ENCODE measurements at regions not wholly inside any gene's neighbourhood (a gene's known extent, or its start where the extent isn't known, plus 50 kb on each side); places are given as distances from the start of the nearest gene placed in this dataset.

DNA sequence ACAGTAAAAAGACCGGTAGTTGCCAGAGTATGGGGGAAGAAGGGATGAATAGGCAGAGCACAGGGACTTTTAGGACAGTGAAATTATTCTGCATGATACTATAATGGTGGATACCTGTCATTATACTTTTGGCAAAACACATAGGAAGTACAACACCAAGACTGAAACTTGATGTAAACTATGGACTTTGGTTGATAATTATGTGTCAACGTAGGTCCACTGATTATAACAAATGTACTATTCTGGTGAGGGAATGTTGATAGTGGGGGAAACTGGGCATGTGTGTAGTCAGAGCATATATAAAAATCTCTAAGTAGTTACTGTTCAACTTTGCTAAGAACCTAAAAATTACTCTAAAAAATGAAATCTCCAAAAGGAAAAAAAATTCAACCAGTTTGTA is 629.7 kb downstream of the CCDC85A start:
- TF ChIP-seq, protein P1, sequence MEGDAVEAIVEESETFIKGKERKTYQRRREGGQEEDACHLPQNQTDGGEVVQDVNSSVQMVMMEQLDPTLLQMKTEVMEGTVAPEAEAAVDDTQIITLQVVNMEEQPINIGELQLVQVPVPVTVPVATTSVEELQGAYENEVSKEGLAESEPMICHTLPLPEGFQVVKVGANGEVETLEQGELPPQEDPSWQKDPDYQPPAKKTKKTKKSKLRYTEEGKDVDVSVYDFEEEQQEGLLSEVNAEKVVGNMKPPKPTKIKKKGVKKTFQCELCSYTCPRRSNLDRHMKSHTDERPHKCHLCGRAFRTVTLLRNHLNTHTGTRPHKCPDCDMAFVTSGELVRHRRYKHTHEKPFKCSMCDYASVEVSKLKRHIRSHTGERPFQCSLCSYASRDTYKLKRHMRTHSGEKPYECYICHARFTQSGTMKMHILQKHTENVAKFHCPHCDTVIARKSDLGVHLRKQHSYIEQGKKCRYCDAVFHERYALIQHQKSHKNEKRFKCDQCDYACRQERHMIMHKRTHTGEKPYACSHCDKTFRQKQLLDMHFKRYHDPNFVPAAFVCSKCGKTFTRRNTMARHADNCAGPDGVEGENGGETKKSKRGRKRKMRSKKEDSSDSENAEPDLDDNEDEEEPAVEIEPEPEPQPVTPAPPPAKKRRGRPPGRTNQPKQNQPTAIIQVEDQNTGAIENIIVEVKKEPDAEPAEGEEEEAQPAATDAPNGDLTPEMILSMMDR (IDR thresholded peaks at IDR 0.05): no peak
- TF ChIP-seq MXI1 (IDR thresholded peaks at IDR 0.05; ENCODE audit: low read depth, low read length): no peak
- TF ChIP-seq CHD2 (IDR thresholded peaks at IDR 0.05; ENCODE audit: low read length, partially characterized antibody): no peak
- TF ChIP-seq, protein P2, sequence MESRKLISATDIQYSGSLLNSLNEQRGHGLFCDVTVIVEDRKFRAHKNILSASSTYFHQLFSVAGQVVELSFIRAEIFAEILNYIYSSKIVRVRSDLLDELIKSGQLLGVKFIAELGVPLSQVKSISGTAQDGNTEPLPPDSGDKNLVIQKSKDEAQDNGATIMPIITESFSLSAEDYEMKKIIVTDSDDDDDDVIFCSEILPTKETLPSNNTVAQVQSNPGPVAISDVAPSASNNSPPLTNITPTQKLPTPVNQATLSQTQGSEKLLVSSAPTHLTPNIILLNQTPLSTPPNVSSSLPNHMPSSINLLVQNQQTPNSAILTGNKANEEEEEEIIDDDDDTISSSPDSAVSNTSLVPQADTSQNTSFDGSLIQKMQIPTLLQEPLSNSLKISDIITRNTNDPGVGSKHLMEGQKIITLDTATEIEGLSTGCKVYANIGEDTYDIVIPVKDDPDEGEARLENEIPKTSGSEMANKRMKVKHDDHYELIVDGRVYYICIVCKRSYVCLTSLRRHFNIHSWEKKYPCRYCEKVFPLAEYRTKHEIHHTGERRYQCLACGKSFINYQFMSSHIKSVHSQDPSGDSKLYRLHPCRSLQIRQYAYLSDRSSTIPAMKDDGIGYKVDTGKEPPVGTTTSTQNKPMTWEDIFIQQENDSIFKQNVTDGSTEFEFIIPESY (IDR thresholded peaks at IDR 0.05; ENCODE audit: borderline replicate concordance, low read depth): no peak
- TF ChIP-seq RAD21 (IDR thresholded peaks at IDR 0.05; ENCODE audit: low read length): no peak
- TF ChIP-seq EZH2phosphoT487 (IDR thresholded peaks at IDR 0.05; ENCODE audit: borderline replicate concordance, low read depth): no peak
- TF ChIP-seq, protein P3, sequence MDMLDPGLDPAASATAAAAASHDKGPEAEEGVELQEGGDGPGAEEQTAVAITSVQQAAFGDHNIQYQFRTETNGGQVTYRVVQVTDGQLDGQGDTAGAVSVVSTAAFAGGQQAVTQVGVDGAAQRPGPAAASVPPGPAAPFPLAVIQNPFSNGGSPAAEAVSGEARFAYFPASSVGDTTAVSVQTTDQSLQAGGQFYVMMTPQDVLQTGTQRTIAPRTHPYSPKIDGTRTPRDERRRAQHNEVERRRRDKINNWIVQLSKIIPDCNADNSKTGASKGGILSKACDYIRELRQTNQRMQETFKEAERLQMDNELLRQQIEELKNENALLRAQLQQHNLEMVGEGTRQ (IDR thresholded peaks at IDR 0.05; ENCODE audit: borderline replicate concordance, low read depth, low read length): no peak
- no peak for TF ChIP-seq JUND (IDR thresholded peaks at IDR 0.05)
- no peak for TF ChIP-seq TCF12 (IDR thresholded peaks at IDR 0.05)
- no peak for TF ChIP-seq POLR2AphosphoS5 (IDR thresholded peaks at IDR 0.05; ENCODE audit: low read depth, low read length)
- TF ChIP-seq, protein P4, sequence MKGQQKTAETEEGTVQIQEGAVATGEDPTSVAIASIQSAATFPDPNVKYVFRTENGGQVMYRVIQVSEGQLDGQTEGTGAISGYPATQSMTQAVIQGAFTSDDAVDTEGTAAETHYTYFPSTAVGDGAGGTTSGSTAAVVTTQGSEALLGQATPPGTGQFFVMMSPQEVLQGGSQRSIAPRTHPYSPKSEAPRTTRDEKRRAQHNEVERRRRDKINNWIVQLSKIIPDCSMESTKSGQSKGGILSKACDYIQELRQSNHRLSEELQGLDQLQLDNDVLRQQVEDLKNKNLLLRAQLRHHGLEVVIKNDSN (IDR thresholded peaks at IDR 0.05; ENCODE audit: borderline replicate concordance, low read depth): no peak
- TF ChIP-seq SIN3A (IDR thresholded peaks at IDR 0.05; ENCODE audit: borderline replicate concordance, low read depth, low read length): no peak
- TF ChIP-seq, protein P5, sequence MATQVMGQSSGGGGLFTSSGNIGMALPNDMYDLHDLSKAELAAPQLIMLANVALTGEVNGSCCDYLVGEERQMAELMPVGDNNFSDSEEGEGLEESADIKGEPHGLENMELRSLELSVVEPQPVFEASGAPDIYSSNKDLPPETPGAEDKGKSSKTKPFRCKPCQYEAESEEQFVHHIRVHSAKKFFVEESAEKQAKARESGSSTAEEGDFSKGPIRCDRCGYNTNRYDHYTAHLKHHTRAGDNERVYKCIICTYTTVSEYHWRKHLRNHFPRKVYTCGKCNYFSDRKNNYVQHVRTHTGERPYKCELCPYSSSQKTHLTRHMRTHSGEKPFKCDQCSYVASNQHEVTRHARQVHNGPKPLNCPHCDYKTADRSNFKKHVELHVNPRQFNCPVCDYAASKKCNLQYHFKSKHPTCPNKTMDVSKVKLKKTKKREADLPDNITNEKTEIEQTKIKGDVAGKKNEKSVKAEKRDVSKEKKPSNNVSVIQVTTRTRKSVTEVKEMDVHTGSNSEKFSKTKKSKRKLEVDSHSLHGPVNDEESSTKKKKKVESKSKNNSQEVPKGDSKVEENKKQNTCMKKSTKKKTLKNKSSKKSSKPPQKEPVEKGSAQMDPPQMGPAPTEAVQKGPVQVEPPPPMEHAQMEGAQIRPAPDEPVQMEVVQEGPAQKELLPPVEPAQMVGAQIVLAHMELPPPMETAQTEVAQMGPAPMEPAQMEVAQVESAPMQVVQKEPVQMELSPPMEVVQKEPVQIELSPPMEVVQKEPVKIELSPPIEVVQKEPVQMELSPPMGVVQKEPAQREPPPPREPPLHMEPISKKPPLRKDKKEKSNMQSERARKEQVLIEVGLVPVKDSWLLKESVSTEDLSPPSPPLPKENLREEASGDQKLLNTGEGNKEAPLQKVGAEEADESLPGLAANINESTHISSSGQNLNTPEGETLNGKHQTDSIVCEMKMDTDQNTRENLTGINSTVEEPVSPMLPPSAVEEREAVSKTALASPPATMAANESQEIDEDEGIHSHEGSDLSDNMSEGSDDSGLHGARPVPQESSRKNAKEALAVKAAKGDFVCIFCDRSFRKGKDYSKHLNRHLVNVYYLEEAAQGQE (IDR thresholded peaks at IDR 0.05; ENCODE audit: low read depth, low read length): no peak
- no peak for TF ChIP-seq EP300 (IDR thresholded peaks at IDR 0.05; ENCODE audit: borderline replicate concordance in 1 of 2, low read depth in 1 of 2, low read length in 1 of 2)
